ENCODE measurements at regions not wholly inside any gene's neighbourhood (a gene's known extent, or its start where the extent isn't known, plus 50 kb on each side); places are given as distances from the start of the nearest gene placed in this dataset.

DNA sequence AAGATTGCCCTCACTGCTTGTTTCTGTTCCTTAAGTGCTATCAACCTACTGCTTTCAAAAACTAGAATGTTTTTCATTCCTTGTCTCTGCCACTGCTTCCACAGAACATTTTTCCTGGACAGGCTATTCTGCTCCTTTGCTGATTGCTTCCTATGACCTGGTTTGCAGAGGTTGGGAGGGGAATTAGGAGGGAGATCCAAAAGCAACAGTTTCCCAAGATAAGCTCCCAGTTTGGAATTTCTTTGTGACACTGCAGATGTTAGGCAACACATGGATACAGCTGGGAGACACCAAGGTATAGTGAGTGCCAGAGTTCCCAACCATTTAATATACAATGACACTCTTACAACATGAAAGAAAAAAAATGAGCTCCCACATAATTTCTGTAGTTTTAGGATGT is 1036.5 kb downstream of the ROBO2 start:
- H3K9me3 Mint-ChIP-seq: peaks cover 10% of the 10 kb centered on the region
- no peak overlapping the region for H3K27ac Mint-ChIP-seq
- no peak for TF ChIP-seq CTCF (conservative IDR thresholded peaks at IDR 0.05)
- no peaks in the 10 kb centered on the region for H3K27me3 Mint-ChIP-seq
- no peak for DNase-seq (ENCODE audit: extremely low spot score, unreplicated experiment)
- H3K4me1 Mint-ChIP-seq (ENCODE audit: unreplicated experiment): no peaks in the 10 kb centered on the region
- no peaks in the 10 kb centered on the region for H3K36me3 Mint-ChIP-seq
- no peak overlapping the region for H3K4me3 Mint-ChIP-seq

DNA sequence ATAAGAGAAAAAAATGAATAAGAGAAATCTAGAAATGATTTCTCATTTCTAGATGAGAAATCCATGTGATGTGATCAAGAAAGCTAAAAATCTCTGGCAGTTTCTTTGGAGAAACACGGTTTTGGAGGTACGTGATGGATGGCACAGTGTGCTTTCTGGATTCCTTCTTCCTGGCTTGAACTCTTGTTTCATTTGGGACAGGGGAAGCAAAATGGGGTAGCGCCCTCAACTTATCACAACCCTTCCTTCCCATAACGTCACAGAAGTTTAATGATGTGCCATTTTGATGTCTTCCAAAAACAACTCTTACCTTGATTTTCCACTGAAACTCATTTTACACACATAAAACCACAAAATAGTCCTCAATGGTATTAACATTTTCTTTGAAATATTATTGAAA is 1037.3 kb downstream of the ROBO2 start:
- Mint-ChIP-seq H3K27me3 (no peaks in the 10 kb centered on the region), H3K9me3 (peaks cover 10% of the 10 kb centered on the region), H3K4me1 (ENCODE audit: unreplicated experiment) (no peaks in the 10 kb centered on the region), H3K4me3 (no peak overlapping the region), H3K27ac (no peak overlapping the region), H3K36me3 (no peaks in the 10 kb centered on the region)
- no peak for DNase-seq (ENCODE audit: extremely low spot score, unreplicated experiment)
- no peak for TF ChIP-seq CTCF (conservative IDR thresholded peaks at IDR 0.05)

DNA sequence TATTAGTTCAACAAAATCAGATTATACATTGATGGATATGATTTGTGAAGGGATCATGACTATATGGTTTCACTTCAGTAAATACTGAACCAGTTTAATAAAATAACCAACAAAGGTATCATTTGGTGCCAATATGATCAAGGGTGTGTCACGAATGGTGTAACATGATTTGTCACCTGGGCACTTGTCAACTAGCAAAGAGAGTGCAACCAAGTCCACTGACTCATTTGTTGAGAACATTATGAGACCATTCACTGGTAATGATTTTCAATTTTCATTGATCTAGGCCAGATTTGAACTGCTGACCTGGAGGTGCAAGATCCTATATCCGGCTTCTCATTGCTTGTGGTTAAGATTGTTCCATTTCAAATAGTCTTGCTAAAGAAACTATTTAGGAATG is 1037.9 kb downstream of the ROBO2 start:
- no peak for TF ChIP-seq CTCF (conservative IDR thresholded peaks at IDR 0.05)
- Mint-ChIP-seq H3K4me3 (no peak overlapping the region), H3K9me3 (peaks cover 10% of the 10 kb centered on the region), H3K36me3 (no peaks in the 10 kb centered on the region), H3K4me1 (ENCODE audit: unreplicated experiment) (no peaks in the 10 kb centered on the region), H3K27ac (no peak overlapping the region), H3K27me3 (no peaks in the 10 kb centered on the region)
- DNase-seq (ENCODE audit: extremely low spot score, unreplicated experiment): no peak

DNA sequence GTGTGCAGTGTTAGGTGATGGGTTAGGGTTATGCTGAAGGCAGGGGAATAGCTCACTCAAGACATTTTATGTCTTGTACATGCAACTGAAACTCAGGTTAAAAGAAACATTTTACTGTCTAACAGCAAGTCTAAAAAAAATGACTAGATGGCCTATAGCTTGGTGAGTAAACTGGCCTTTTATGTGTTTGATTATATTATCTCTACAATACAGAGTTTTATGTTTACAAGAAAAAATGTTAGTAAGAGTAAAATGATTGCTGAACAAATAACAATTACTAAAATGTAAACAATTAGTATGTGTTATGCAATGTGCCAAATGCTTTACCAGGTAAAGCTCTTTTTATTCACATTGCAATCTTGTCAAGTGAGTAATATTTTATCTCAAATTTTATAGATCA is 1039.6 kb downstream of the ROBO2 start:
- H3K27ac Mint-ChIP-seq: no peak overlapping the region
- H3K36me3 Mint-ChIP-seq: peaks cover 4% of the 10 kb centered on the region
- no peak overlapping the region for H3K4me3 Mint-ChIP-seq
- H3K9me3 Mint-ChIP-seq: peaks cover 4% of the 10 kb centered on the region
- no peak for TF ChIP-seq CTCF (conservative IDR thresholded peaks at IDR 0.05)
- H3K27me3 Mint-ChIP-seq: peaks cover 4% of the 10 kb centered on the region
- no peak for DNase-seq (ENCODE audit: extremely low spot score, unreplicated experiment)
- no peaks in the 10 kb centered on the region for H3K4me1 Mint-ChIP-seq (ENCODE audit: unreplicated experiment)

- Mint-ChIP-seq H3K27ac (no peak overlapping the region), H3K36me3 (peaks cover 4% of the 10 kb centered on the region), H3K4me1 (ENCODE audit: unreplicated experiment) (no peaks in the 10 kb centered on the region), H3K4me3 (no peak overlapping the region), H3K27me3 (peaks cover 4% of the 10 kb centered on the region), H3K9me3 (peaks cover 4% of the 10 kb centered on the region)
- DNase-seq (ENCODE audit: extremely low spot score, unreplicated experiment): no peak
- TF ChIP-seq CTCF (conservative IDR thresholded peaks at IDR 0.05): no peak
Measured at GRCh38 chr3:78086150-78086549, 1046.3 kb downstream of the ROBO2 start.

DNA sequence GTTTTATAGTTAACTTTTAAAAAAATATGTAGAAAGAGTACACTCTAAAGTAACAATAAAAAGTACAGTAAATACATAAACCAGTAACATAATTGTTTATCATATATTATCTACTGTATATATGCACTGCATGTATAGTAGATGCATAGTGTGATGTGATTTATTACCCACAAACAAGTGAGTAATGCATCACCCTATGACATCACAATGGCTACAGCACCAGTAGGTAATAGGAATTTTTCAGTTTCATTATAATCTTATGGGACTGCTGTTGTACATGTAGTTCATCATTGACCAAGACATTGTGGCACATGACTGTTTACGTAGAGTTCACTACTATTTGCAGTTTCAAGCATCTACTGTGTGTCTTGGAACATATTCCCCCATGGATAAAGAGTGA is 1047.2 kb downstream of the ROBO2 start:
- no peak for TF ChIP-seq CTCF (conservative IDR thresholded peaks at IDR 0.05)
- Mint-ChIP-seq H3K27me3 (peaks cover 7% of the 10 kb centered on the region), H3K4me3 (no peak overlapping the region), H3K4me1 (ENCODE audit: unreplicated experiment) (no peaks in the 10 kb centered on the region), H3K9me3 (peaks cover 7% of the 10 kb centered on the region), H3K27ac (no peak overlapping the region), H3K36me3 (peaks cover 4% of the 10 kb centered on the region)
- DNase-seq (ENCODE audit: extremely low spot score, unreplicated experiment): no peak
